Uterus (tissue), 3 donors: ENCODE measurements at regions not wholly inside any gene's neighbourhood (a gene's known extent, or its start where the extent isn't known, plus 50 kb on each side); places are given as distances from the start of the nearest gene placed in this dataset.

Experiments
- DNase-seq, 2 donors: peaks; one replicate each; pipeline ENCODE4 v3.0.0-alpha.2; 2019 to 2020
- H3K27ac ChIP-seq, 2 donors: fragments of 200-600 bp; sonication (generic); 1 replicate in 1 of 2; 2 replicates in 1 of 2; pipeline ENCODE4 v1.5.1; 2016 to 2018
- H3K27me3 ChIP-seq, 2 donors: fragments of 200-600 bp; sonication (generic); one replicate each; pipeline ENCODE4 v1.5.1; 2018 to 2019; ENCODE audit warnings: control low read depth in 1 of 2
- H3K36me3 ChIP-seq, 2 donors: fragments of 200-600 bp; sonication (generic); one replicate each; pipeline ENCODE4 v1.5.1; 2019; ENCODE audit warnings: control low read depth in 1 of 2
- H3K4me1 ChIP-seq, 2 donors: fragments of 200-600 bp; sonication (generic); one replicate each; pipeline ENCODE4 v1.5.1; 2018 to 2019; ENCODE audit warnings: control low read depth in 1 of 2
- H3K4me3 ChIP-seq, 2 donors: fragments of 200-600 bp; sonication (generic); 1 replicate in 1 of 2; 2 replicates in 1 of 2; pipeline ENCODE4 v1.5.1; 2018 to 2019; ENCODE audit warnings: mild to moderate bottlenecking in 1 of 2
- H3K9me3 ChIP-seq, 2 donors: fragments of 200-600 bp; sonication (generic); one replicate each; pipeline ENCODE4 v1.5.1; 2019; ENCODE audit warnings: control low read depth in 1 of 2
- CTCF ChIP-seq, 4 experiments: fragments of 200-600 bp in 2 of 4; fragments of 450-650 bp in 2 of 4; sonication (generic) in 2 of 4; IDR thresholded peaks; one replicate each; pipeline ENCODE4 v1.5.1; 2016 to 2019; ENCODE audit warnings: antibody characterized with exemption in 4 of 4, mild to moderate bottlenecking in 2 of 4, moderate library complexity in 1 of 4
- POLR2A ChIP-seq, 2 donors: fragments of 450-650 bp; IDR thresholded peaks; one replicate each; pipeline ENCODE4 v1.6.1; 2016; ENCODE audit warnings: antibody characterized with exemption in 2 of 2, mild to moderate bottlenecking in 1 of 2, moderate library complexity in 1 of 2
- intact Hi-C: fragments of 100-400 bp; cut with DNase I; formaldehyde crosslinking; loops from one replicate; pipeline ENCODE4 v1.15.1; 2023; ENCODE audit warnings: low total_unique reads
- donor health status: DM: yes; HTN: yes; CAD: no.

GRCh38 chr7:106418094-106418493, 133.3 kb upstream of the NAMPT start:
- no peaks in the 10 kb centered on the region for H3K27me3 ChIP-seq
- H3K4me1 ChIP-seq: peaks cover 0 to 4% of the 10 kb centered on the region in 2 donors
- intact Hi-C loops: no loop called here
- H3K9me3 ChIP-seq: no peaks in the 10 kb centered on the region
- DNase-seq: no peak
- no peaks in the 10 kb centered on the region for H3K36me3 ChIP-seq
- H3K27ac ChIP-seq: no peak overlapping the region
- TF ChIP-seq POLR2A (IDR thresholded peaks at IDR 0.05) (no peak), CTCF (IDR thresholded peaks at IDR 0.05) (no peak)
- H3K4me3 ChIP-seq: no peak overlapping the region

GRCh38 chr7:106417273-106417902, 132.6 kb upstream of the NAMPT start:
- no peaks in the 10 kb centered on the region for H3K27me3 ChIP-seq
- H3K36me3 ChIP-seq: no peaks in the 10 kb centered on the region
- DNase-seq: no peak
- intact Hi-C loops: no loop called here
- no peak overlapping the region for H3K27ac ChIP-seq
- no peaks in the 10 kb centered on the region for H3K9me3 ChIP-seq
- TF ChIP-seq POLR2A (IDR thresholded peaks at IDR 0.05) (no peak), CTCF (IDR thresholded peaks at IDR 0.05) (no peak)
- no peak overlapping the region for H3K4me3 ChIP-seq
- H3K4me1 ChIP-seq: peaks cover 0 to 4% of the 10 kb centered on the region in 2 donors

- intact Hi-C loops: no loop called here
- H3K36me3 ChIP-seq: no peaks in the 10 kb centered on the region
- no peak for DNase-seq
- peaks cover 0 to 3% of the 10 kb centered on the region in 2 donors for H3K4me1 ChIP-seq
- no peaks in the 10 kb centered on the region for H3K9me3 ChIP-seq
- no peaks in the 10 kb centered on the region for H3K27me3 ChIP-seq
- H3K27ac ChIP-seq: no peak overlapping the region
- no peak overlapping the region for H3K4me3 ChIP-seq
- no peak for TF ChIP-seq CTCF (IDR thresholded peaks at IDR 0.05)
- no peak for TF ChIP-seq POLR2A (IDR thresholded peaks at IDR 0.05)
Measured at GRCh38 chr7:106416430-106416829, 131.6 kb upstream of the NAMPT start.

GRCh38 chr7:106415433-106415832, 130.7 kb upstream of the NAMPT start:
- H3K4me1 ChIP-seq: no peaks in the 10 kb centered on the region
- no peak overlapping the region for H3K27ac ChIP-seq
- H3K36me3 ChIP-seq: no peaks in the 10 kb centered on the region
- no peak for DNase-seq
- TF ChIP-seq POLR2A (IDR thresholded peaks at IDR 0.05): no peak
- no peak for TF ChIP-seq CTCF (IDR thresholded peaks at IDR 0.05)
- H3K27me3 ChIP-seq: no peaks in the 10 kb centered on the region
- H3K9me3 ChIP-seq: no peaks in the 10 kb centered on the region
- no peak overlapping the region for H3K4me3 ChIP-seq
- intact Hi-C loops: no loop called here

GRCh38 chr7:106413446-106413845, 128.7 kb upstream of the NAMPT start:
- intact Hi-C loops: no loop called here
- Histone ChIP-seq H3K4me3 (no peak overlapping the region), H3K9me3 (no peaks in the 10 kb centered on the region), H3K36me3 (no peaks in the 10 kb centered on the region), H3K4me1 (no peaks in the 10 kb centered on the region), H3K27ac (no peak overlapping the region), H3K27me3 (no peaks in the 10 kb centered on the region)
- TF ChIP-seq CTCF (IDR thresholded peaks at IDR 0.05) (no peak), POLR2A (IDR thresholded peaks at IDR 0.05) (no peak)
- DNase-seq: no peak
